GM23338 (cell line): ENCODE measurements at regions not wholly inside any gene's neighbourhood (a gene's known extent, or its start where the extent isn't known, plus 50 kb on each side); places are given as distances from the start of the nearest gene placed in this dataset.

Experiments used
- EZH2 ChIP-seq: fragments of 200-600 bp; sonication (generic); IDR thresholded peaks from one replicate; pipeline ENCODE4 v1.8.0; 2017; ENCODE audit warnings: antibody characterized with exemption, mild to moderate bottlenecking, low read depth; ENCODE audit not compliant: unreplicated experiment
- JUNB ChIP-seq: IDR thresholded peaks from one replicate; pipeline ENCODE4 v1.6.1; 2016; ENCODE audit warnings: antibody characterized with exemption; ENCODE audit not compliant: unreplicated experiment
- POLR2AphosphoS5 ChIP-seq: IDR thresholded peaks from 2 replicates; pipeline ENCODE4 v1.6.1; 2016; ENCODE audit warnings: antibody characterized with exemption, low read depth
- ZNF331 ChIP-seq: fragments of 250-450 bp; sonication (Bioruptor Pico); IDR thresholded peaks from 2 replicates; pipeline ENCODE4 v1.5.0; 2020; ENCODE audit warnings: low read depth, mild to moderate bottlenecking, moderate library complexity
- TF ChIP-seq, protein P1 (sequence below), 2 experiments: fragments of 200-600 bp in 1 of 2; sonication (generic) in 1 of 2; conservative IDR thresholded peaks; 2 replicates each; pipeline versions ENCODE4 v1.5.1 to v1.6.1; 2016 to 2017; ENCODE audit warnings: antibody characterized with exemption in 2 of 2, low read depth in 2 of 2, mild to moderate bottlenecking in 2 of 2, moderate library complexity in 1 of 2
- TF ChIP-seq, protein P2 (sequence below): IDR thresholded peaks from one replicate; pipeline ENCODE4 v1.6.1; 2018; ENCODE audit warnings: antibody characterized with exemption; ENCODE audit not compliant: unreplicated experiment

DNA sequence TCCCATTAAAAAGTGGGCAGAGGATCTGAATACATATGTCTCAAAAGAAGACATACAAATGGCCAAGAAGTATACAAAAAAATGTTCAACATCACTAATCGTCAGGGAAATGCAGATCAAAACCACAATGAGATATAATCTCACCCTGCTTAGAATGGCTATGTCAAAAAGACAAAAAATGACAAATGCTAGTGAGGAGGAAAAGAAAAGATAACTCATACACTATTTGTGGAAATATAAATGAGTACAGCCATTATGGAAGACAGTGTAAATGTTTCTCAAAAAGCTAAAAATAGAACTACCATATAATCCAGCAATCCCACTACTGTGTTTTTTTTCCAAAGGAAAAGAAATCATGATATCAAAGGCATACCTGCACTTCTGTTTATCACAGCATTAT lies 450.7 kb downstream of the EFNA5 start:
- TF ChIP-seq ZNF331 (CRISPR knock-in tag): no peak
- TF ChIP-seq, protein P1, sequence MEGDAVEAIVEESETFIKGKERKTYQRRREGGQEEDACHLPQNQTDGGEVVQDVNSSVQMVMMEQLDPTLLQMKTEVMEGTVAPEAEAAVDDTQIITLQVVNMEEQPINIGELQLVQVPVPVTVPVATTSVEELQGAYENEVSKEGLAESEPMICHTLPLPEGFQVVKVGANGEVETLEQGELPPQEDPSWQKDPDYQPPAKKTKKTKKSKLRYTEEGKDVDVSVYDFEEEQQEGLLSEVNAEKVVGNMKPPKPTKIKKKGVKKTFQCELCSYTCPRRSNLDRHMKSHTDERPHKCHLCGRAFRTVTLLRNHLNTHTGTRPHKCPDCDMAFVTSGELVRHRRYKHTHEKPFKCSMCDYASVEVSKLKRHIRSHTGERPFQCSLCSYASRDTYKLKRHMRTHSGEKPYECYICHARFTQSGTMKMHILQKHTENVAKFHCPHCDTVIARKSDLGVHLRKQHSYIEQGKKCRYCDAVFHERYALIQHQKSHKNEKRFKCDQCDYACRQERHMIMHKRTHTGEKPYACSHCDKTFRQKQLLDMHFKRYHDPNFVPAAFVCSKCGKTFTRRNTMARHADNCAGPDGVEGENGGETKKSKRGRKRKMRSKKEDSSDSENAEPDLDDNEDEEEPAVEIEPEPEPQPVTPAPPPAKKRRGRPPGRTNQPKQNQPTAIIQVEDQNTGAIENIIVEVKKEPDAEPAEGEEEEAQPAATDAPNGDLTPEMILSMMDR (conservative IDR thresholded peaks at IDR 0.05; ENCODE audit: low read depth in 2 of 2): no peak
- TF ChIP-seq JUNB: no peak
- no peak for TF ChIP-seq EZH2
- TF ChIP-seq, protein P2, sequence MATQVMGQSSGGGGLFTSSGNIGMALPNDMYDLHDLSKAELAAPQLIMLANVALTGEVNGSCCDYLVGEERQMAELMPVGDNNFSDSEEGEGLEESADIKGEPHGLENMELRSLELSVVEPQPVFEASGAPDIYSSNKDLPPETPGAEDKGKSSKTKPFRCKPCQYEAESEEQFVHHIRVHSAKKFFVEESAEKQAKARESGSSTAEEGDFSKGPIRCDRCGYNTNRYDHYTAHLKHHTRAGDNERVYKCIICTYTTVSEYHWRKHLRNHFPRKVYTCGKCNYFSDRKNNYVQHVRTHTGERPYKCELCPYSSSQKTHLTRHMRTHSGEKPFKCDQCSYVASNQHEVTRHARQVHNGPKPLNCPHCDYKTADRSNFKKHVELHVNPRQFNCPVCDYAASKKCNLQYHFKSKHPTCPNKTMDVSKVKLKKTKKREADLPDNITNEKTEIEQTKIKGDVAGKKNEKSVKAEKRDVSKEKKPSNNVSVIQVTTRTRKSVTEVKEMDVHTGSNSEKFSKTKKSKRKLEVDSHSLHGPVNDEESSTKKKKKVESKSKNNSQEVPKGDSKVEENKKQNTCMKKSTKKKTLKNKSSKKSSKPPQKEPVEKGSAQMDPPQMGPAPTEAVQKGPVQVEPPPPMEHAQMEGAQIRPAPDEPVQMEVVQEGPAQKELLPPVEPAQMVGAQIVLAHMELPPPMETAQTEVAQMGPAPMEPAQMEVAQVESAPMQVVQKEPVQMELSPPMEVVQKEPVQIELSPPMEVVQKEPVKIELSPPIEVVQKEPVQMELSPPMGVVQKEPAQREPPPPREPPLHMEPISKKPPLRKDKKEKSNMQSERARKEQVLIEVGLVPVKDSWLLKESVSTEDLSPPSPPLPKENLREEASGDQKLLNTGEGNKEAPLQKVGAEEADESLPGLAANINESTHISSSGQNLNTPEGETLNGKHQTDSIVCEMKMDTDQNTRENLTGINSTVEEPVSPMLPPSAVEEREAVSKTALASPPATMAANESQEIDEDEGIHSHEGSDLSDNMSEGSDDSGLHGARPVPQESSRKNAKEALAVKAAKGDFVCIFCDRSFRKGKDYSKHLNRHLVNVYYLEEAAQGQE: no peak
- no peak for TF ChIP-seq POLR2AphosphoS5
